Left ventricle myocardium inferior (tissue), 1 donor: ENCODE measurements at regions not wholly inside any gene's neighbourhood (a gene's known extent, or its start where the extent isn't known, plus 50 kb on each side); places are given as distances from the start of the nearest gene placed in this dataset.
"Not testable (repeated sequence)": the region's sequence is repeated elsewhere in the genome, so short reads cannot be mapped to it uniquely, and the experiment has no call there.

ENCODE experiments used
- DNase-seq: peaks from one replicate; pipeline ENCODE4 v3.0.0-alpha.2; 2020
- H3K27ac ChIP-seq: fragments of 200-600 bp; replicated peaks from 2 replicates; pipeline ENCODE4 v1.8.0; 2021
- H3K27me3 ChIP-seq: fragments of 200-600 bp; 2 replicates; pipeline ENCODE4 v1.8.0; 2021; ENCODE audit warnings: low read depth
- H3K36me3 ChIP-seq: fragments of 200-600 bp; 2 replicates; pipeline ENCODE4 v1.8.0; 2021
- H3K4me1 ChIP-seq: fragments of 200-600 bp; 2 replicates; pipeline ENCODE4 v1.8.0; 2021
- H3K4me3 ChIP-seq: fragments of 200-600 bp; 2 replicates; pipeline ENCODE4 v1.8.0; 2021; ENCODE audit warnings: mild to moderate bottlenecking, moderate library complexity
- H3K9me3 ChIP-seq: fragments of 200-600 bp; replicated peaks from 2 replicates; pipeline ENCODE4 v1.8.0; 2021
- intact Hi-C: fragments of 100-400 bp; cut with micrococcal nuclease; formaldehyde crosslinking; loops from one replicate; pipeline ENCODE4 v1.11.0; 2022
- TF ChIP-seq, protein P1 (sequence below): fragments of 200-600 bp; IDR thresholded peaks from 2 replicates; pipeline ENCODE4 v1.8.0; 2021; ENCODE audit warnings: antibody characterized with exemption, mild to moderate bottlenecking, borderline replicate concordance
- donor health status: DM: no; HTN: yes; CAD: no; lungs with severe emphysema.

DNA sequence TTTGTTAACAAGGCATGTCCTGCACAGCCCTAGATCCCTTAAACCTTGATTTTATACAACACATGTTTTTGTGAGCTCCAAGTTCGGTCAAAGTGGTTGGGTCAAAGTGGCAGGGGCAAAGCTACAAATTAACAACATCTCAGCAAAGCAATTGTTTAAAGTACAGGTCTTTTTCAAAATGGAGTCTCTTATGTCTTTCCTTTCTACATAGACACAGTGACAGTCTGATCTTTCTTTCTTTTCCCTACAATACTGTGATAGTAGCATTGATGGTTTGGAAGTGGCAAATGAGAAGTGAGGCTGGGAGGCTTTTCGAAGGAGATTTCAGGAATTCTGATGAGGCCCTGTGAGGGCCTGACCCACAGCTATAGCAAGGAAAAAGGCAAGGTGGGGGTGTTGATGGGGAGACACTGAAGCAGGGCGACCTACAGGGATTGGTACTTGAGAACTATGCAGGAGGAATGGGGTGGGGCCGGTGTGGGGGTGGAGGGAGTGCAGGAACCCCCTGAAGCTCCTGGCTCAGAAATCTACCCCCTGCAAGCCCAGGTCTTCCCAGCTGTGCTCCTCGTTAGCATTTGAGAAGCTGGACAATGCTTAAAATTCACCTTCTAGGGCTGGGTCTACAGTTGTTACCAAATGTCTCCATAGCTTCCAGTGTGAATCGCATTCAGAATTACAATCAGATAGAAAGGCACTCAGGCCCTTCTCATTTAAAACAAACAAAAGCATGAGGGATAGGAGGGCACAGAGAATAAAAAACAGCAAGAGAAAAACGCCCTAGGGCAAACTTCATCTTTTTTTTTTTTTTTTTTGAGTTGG lies 102.6 kb upstream of the PPM1J start:
- no peak overlapping the region for H3K27ac ChIP-seq
- intact Hi-C loops, result no loop called here
- DNase-seq, result no peak

DNA sequence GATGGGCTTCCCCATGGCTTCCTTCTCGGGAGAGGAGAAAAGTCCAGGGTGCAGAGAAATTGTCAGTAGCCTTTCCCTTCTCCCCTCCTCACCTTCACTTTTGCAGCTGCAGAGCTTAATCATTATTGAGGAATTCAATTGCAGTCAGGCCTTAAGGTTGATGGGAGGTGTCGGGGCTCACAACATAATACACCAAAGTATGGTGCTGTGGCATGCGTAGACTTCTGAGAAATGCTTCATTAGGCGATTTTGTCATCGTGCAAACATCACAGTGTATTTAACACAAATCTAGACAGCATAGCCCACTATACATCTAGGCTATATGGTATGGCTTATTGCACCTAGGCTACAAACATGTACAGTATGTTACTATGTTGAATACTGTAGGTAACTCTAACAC lies 100.2 kb upstream of the PPM1J start:
- no peak for DNase-seq
- Histone ChIP-seq H3K27ac (no peak overlapping the region), H3K9me3 (no peaks in the 10 kb centered on the region), H3K36me3 (no peaks in the 10 kb centered on the region), H3K4me3 (no peak overlapping the region), H3K4me1 (peaks cover 7% of the 10 kb centered on the region), H3K27me3 (no peaks in the 10 kb centered on the region)
- intact Hi-C loops, result no loop called here
- TF ChIP-seq, protein P1, sequence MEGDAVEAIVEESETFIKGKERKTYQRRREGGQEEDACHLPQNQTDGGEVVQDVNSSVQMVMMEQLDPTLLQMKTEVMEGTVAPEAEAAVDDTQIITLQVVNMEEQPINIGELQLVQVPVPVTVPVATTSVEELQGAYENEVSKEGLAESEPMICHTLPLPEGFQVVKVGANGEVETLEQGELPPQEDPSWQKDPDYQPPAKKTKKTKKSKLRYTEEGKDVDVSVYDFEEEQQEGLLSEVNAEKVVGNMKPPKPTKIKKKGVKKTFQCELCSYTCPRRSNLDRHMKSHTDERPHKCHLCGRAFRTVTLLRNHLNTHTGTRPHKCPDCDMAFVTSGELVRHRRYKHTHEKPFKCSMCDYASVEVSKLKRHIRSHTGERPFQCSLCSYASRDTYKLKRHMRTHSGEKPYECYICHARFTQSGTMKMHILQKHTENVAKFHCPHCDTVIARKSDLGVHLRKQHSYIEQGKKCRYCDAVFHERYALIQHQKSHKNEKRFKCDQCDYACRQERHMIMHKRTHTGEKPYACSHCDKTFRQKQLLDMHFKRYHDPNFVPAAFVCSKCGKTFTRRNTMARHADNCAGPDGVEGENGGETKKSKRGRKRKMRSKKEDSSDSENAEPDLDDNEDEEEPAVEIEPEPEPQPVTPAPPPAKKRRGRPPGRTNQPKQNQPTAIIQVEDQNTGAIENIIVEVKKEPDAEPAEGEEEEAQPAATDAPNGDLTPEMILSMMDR, result no peak

More for the DNA sequence above, 102.6 kb upstream of the PPM1J start:
- peaks cover 7% of the 10 kb centered on the region for H3K4me1 ChIP-seq
- no peaks in the 10 kb centered on the region for H3K9me3 ChIP-seq
- no peaks in the 10 kb centered on the region for H3K36me3 ChIP-seq
- no peaks in the 10 kb centered on the region for H3K27me3 ChIP-seq
- TF ChIP-seq, protein P1, result no peak
- no peak overlapping the region for H3K4me3 ChIP-seq

DNA sequence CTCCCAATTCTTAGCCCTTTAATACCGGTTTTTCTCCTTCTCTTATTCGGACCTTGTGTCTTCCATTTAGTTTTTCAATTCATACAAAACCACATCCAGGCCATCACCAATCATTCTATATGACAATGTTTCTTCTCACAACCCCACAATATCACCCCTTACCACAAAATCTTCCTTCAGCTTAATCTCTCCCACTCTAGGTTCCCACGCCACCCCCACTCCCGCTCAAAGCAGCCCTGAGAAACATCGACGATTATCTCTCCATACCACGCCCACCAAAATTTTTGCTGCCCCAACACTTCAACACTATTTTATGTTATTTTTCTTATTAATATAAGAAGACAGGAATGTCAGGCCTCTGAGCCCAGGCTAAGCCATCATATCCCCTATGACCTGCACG lies 99.5 kb upstream of the PPM1J start:
- H3K4me3 ChIP-seq, intact Hi-C loops, H3K27me3 ChIP-seq, H3K36me3 ChIP-seq, H3K9me3 ChIP-seq, H3K4me1 ChIP-seq, DNase-seq, H3K27ac ChIP-seq: not testable (repeated sequence)

DNA sequence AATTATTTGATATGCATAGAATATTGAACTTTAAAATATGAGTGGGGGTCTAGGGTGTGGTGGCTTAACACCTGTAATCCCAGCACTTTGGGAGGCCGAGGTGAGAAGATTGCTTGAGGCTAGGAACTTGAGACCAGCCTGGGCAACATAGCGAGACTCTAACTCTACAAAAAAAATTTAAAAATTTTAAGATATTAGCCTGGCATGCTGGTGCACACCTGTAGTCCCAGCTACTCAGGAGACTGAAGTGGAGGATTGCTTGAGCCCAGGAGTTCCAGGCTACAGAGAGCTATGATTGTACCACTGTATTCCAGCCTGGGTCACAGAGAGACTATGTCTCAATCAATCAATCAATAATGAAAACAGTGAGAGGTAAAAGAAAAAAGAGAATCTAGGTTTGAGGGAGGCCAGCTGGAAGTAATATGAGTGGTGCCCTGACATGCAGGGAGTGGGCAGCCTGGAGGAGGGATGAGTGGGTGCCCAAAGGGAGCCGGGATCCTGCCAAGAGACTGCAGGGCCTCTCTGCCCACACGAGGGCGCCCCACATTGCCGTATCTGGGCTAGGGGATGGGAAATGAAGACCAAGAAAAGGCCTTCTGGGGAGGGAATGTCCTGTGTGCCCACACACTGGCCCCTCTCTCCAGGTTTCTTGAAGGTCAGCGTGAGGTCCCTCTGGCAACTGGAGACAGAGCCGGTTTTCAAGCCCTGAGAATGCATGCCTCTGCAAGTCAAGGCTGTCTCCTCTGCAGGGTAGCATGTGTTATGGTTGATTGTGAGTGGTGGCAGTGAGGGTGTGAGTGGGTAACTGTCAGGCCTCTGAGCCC lies 93.9 kb upstream of the PPM1J start:
- no peak overlapping the region for H3K27ac ChIP-seq
- intact Hi-C loops, result no loop called here

DNA sequence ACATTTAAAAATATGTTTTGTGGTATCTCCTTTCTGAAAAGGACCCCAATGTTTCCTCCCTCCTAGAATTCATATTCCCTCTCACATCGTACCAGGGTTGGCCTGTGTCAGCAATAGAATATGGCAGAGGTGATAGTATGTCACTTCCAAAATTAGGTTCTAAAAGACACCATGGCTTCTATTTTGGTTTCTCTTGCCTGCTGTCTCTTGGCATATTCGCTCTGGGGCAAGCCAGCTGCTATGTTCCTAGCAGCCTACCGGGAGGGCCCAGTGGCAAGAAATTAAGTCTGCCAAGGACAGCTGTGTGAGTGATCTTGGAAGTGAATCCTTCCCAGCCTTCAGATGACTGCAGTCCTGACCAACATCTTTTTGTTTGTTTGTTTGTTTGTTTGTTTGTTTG lies 92.9 kb upstream of the PPM1J start:
- Histone ChIP-seq H3K27ac (peak overlapping the region; percentile 57), H3K4me3 (no peak overlapping the region), H3K27me3 (no peaks in the 10 kb centered on the region), H3K36me3 (no peaks in the 10 kb centered on the region), H3K9me3 (no peaks in the 10 kb centered on the region), H3K4me1 (no peaks in the 10 kb centered on the region)
- intact Hi-C loops, result no loop called here
- no peak for DNase-seq
- TF ChIP-seq, protein P1, result no peak

More for the DNA sequence above, 93.9 kb upstream of the PPM1J start:
- H3K4me3 ChIP-seq, result no peak overlapping the region
- peak; percentile 70 for DNase-seq
- no peaks in the 10 kb centered on the region for H3K36me3 ChIP-seq
- H3K27me3 ChIP-seq, result no peaks in the 10 kb centered on the region
- no peaks in the 10 kb centered on the region for H3K4me1 ChIP-seq
- TF ChIP-seq, protein P1, result peak; percentile 87
- no peaks in the 10 kb centered on the region for H3K9me3 ChIP-seq

DNA sequence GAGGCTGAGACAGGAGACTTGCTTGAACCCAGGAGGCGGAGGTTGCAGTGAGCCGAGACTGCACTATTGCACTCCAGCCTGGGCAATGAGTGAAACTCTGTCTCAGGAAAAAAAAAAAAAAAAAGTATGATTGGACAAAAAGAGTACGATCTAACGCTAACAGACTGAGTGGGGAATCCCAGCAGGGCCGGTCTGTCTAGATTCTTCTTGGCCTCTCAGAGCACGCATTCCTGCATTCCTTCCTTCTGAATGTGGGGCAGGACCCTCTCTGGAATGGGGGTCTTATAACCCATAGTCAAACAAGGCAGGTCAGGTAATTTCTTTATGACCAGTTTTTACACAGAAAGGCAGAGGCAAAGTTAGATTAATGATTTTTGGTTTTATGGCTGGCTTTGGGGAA lies 92.0 kb upstream of the PPM1J start:
- H3K4me3 ChIP-seq, result no peak overlapping the region
- TF ChIP-seq, protein P1, result no peak
- H3K4me1 ChIP-seq, result no peaks in the 10 kb centered on the region
- H3K36me3 ChIP-seq, result no peaks in the 10 kb centered on the region
- H3K9me3 ChIP-seq, result no peaks in the 10 kb centered on the region
- DNase-seq, result no peak
- intact Hi-C loops, result no loop called here
- H3K27me3 ChIP-seq, result no peaks in the 10 kb centered on the region
- H3K27ac ChIP-seq, result no peak overlapping the region
